GM12864 (cell line): ENCODE measurements at regions not wholly inside any gene's neighbourhood (a gene's known extent, or its start where the extent isn't known, plus 50 kb on each side); places are given as distances from the start of the nearest gene placed in this dataset.
"Not testable (repeated sequence)": the region's sequence is repeated elsewhere in the genome, so short reads cannot be mapped to it uniquely, and the experiment has no call there.

Experiments used
- DNase-seq: peaks from one replicate; pipeline ENCODE4 v3.0.0-alpha.2; 2011; ENCODE audit warnings: low read depth
- H3K4me3 ChIP-seq: 2 replicates; pipeline ENCODE4 v1.5.1; 2011; ENCODE audit warnings: mild to moderate bottlenecking, low read depth, low read length, control low read depth
- TF ChIP-seq, protein P1 (sequence below): IDR thresholded peaks from 2 replicates; pipeline ENCODE4 v1.5.1; 2011; ENCODE audit warnings: low read depth, mild to moderate bottlenecking, moderate library complexity, low read length, control low read depth, inconsistent platforms; ENCODE audit errors: missing control alignments

DNA sequence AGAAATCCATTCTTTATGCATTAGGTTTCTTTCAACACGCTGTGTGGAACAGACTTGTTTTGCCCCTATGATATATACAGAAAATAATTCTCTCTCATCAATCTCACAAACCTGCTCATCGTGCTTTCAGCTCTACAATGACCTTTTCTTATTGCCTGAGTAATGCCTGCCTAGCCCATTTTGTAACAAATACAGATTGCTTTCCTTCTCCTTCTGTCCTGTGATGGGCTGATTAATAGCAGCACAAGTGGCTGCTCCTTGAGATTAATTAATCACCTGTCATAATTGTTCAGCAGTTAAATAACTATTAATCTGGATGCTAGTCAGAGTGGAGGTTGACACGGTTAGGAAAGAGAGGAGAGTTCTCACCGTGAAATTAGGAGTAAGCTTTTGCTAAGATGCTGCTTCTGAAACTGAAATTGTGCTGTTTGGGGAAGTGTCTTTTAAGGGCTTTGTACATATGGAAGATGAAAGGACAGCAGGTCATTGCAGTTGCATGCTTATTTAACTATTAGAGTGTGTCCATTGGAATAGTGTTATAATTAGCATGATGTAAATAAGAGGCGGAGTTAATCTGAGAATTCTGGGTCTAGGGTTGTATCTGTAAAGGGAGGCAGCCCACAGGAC is 1430.5 kb downstream of the FAM181B start:
- no peak for DNase-seq
- TF ChIP-seq, protein P1, sequence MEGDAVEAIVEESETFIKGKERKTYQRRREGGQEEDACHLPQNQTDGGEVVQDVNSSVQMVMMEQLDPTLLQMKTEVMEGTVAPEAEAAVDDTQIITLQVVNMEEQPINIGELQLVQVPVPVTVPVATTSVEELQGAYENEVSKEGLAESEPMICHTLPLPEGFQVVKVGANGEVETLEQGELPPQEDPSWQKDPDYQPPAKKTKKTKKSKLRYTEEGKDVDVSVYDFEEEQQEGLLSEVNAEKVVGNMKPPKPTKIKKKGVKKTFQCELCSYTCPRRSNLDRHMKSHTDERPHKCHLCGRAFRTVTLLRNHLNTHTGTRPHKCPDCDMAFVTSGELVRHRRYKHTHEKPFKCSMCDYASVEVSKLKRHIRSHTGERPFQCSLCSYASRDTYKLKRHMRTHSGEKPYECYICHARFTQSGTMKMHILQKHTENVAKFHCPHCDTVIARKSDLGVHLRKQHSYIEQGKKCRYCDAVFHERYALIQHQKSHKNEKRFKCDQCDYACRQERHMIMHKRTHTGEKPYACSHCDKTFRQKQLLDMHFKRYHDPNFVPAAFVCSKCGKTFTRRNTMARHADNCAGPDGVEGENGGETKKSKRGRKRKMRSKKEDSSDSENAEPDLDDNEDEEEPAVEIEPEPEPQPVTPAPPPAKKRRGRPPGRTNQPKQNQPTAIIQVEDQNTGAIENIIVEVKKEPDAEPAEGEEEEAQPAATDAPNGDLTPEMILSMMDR = no peak
- no peak overlapping the region for H3K4me3 ChIP-seq

DNA sequence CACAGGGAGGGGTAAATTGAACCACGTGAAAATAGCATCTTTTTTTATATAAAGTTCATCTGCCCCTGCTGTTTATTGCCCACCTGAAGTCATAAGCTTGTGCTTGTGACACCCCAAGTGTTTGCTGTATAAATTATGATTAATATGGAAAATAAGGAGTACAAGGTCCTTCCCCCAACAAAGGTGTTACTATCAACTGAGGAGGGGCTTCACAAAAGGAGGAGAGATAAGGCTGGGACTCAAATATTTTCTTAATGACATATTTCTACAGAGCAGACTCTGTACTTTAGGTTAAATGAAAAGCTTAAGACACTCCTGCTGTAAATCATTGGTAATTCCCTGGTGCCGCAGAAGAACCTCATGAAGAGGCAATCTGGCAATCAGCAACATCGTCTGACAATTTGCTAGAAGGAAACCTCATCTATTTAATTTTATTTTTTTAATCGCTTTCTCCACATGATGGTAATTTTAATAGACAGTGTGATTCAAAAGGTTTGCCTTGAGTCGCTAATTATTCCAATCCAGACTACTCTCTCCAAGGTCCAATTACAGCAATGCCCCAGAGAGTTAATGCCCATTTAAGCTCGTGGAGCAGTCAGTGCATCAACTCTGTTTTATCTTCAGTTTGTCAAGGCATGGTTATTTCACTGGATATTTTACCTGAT is 1432.4 kb downstream of the FAM181B start:
- H3K4me3 ChIP-seq = no peak overlapping the region
- TF ChIP-seq, protein P1 = no peak
- DNase-seq = no peak

DNA sequence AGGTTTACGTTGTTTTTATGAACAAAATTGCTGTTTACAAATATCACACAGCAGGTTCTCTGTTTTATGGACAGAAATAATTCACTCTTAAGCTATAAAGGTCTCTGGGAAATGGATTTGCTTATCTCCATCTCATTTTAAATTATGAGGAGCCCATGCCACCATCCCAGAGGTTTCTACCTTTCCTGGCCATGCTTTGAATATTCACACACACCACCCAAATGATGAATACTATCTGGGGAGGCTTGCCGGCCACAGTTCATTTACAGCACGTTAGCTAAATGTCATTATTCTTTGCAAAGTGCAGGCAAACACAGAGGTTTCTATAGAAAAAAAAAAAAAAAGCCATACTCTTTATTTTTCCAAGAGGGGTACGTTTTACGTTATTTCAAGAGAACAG is 1446.7 kb downstream of the FAM181B start:
- no peak overlapping the region for H3K4me3 ChIP-seq
- no peak for DNase-seq
- TF ChIP-seq, protein P1 = no peak

DNA sequence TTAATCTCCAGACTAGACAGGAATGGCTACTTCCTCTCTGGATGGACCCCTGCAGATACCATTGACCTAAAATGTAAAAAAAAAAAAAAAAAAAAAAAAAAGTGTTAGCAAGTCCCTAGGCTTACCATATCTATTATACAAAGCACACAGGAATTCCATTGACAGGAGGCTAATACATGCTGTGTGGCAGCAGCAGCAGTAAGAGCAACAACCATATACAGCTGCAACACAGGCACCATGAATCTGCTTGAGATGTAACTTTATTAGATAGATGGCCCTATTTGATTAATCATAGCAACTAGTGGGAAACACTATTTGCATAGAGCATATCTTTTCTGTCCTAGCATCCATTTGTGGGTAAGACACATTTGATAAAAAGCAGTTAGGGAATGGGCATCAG is 1447.1 kb downstream of the FAM181B start:
- DNase-seq = no peak

DNA sequence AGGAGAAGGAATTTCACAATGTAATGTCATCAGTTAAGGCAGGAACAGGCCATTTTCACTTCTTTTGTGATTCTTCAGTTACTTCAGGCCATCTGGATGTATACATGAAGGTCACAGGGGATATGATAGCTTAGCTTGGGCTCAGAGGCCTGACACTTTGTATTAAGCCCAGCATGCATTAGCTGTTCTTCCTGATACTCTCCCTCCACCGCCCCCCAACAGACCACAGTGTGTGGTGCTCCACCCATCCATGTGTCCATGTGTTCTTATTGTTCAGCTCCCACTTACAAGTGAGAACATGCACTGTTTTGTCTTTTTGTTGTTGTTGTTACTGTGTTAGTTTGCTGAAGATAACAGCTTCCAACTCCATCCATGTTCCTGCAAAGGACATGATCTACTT is 1453.4 kb downstream of the FAM181B start:
- H3K4me3 ChIP-seq, DNase-seq: not testable (repeated sequence)

More for the DNA sequence above, 1447.1 kb downstream of the FAM181B start:
- TF ChIP-seq, protein P1 = no peak
- H3K4me3 ChIP-seq = no peak overlapping the region

DNA sequence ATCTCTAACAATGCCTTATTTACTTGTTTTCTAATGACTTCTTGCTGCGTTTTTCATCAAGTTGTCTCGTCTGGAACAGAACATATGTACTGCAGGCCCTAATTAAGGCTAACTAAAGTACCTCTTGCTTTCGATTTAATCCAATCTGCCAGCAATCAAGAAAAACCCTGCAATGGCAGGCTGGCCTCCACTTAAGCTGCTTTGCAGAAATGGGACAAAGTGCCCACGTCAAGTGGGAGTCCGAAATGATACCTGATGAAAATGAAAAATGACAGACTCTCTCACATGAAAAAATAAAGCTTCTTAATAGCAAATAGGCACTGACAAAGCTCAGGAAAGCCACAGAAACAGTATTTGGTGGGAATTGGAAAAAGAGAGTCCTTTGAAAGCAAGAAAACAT is 1454.7 kb downstream of the FAM181B start:
- no peak for DNase-seq
- TF ChIP-seq, protein P1 = no peak
- H3K4me3 ChIP-seq = no peak overlapping the region

DNA sequence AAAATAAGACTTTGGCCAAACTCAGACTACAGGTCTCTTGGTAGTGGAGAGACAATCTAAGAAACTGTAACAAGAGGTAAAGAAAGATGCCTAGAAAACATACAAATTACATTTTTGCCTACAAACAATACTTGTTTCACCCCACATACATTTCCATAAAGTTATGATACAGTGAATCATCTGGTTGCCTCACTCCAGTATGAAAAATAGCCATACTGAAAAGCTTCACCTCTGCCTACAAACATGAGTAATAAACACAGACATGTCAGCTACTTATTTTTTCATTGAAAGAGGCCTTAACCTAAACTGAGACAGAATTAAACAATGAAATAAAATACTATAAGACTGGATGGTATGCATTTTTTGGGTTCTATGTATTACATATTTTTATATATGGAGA is 1463.0 kb downstream of the FAM181B start:
- no peak for DNase-seq
- no peak overlapping the region for H3K4me3 ChIP-seq
- TF ChIP-seq, protein P1 = no peak
